ENCODE measurements at regions not wholly inside any gene's neighbourhood (a gene's known extent, or its start where the extent isn't known, plus 50 kb on each side); places are given as distances from the start of the nearest gene placed in this dataset.

DNA sequence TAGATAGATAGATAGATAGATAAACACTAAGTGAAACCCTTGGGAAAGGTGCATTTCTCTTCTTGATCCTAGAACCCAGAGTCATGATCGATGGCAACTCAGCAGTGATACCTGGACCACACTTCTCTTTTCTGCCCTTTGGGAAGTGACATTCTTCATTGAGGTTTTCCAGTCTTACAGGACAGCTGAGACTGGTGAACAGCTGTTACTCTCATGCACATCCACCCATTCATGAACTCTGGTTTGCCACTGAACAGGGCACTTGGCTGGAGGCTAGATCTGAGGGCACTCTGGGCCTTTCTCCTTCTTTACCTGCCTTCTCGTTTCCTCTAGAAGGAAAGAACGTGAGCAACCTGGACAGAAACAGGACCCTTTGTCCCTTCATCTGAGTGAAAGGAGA is 164.5 kb downstream of the DRD1 start:
- intact Hi-C loops (cut with DNase I) = no loop called here
- no peak overlapping the region for H3K27ac ChIP-seq
- H3K4me3 ChIP-seq = no peak overlapping the region
- WGBS (ENCODE audit: insufficient coverage, low coverage, low lambda C conversion rate, missing lambda C conversion rate) = 39% methylated on average over 3 of the region's 3 CpGs
- ATAC-seq (no peak), DNase-seq (no peak)
- H3K4me1 ChIP-seq = no peaks in the 10 kb centered on the region
- TF ChIP-seq POLR2A (IDR thresholded peaks at IDR 0.05) = no peak
- TF ChIP-seq, protein P1, sequence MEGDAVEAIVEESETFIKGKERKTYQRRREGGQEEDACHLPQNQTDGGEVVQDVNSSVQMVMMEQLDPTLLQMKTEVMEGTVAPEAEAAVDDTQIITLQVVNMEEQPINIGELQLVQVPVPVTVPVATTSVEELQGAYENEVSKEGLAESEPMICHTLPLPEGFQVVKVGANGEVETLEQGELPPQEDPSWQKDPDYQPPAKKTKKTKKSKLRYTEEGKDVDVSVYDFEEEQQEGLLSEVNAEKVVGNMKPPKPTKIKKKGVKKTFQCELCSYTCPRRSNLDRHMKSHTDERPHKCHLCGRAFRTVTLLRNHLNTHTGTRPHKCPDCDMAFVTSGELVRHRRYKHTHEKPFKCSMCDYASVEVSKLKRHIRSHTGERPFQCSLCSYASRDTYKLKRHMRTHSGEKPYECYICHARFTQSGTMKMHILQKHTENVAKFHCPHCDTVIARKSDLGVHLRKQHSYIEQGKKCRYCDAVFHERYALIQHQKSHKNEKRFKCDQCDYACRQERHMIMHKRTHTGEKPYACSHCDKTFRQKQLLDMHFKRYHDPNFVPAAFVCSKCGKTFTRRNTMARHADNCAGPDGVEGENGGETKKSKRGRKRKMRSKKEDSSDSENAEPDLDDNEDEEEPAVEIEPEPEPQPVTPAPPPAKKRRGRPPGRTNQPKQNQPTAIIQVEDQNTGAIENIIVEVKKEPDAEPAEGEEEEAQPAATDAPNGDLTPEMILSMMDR (IDR thresholded peaks at IDR 0.05) = no peak
- H3K9me3 ChIP-seq = no peaks in the 10 kb centered on the region
- H3K27me3 ChIP-seq = no peaks in the 10 kb centered on the region
- no peaks in the 10 kb centered on the region for H3K36me3 ChIP-seq

DNA sequence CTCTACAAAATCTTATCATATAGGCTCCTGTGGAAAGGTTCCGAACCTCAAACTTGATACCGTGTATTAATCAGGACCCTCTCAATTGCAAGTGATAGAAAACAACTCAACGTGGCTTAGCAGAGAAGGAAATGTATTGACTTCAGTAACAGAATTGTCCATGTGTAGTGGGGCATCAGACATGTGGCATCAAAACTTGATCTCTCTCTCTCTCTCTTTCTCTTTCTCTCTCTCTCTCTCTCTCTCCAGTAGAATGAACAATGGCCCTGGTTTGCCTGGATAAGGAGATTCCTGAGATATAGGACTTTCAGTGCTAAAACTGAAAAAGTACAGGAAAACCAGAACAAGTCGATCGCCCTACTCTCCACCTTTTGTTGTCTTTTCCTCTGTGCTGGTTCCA is 168.2 kb downstream of the DRD1 start:
- H3K9me3 ChIP-seq = no peaks in the 10 kb centered on the region
- H3K4me1 ChIP-seq = no peaks in the 10 kb centered on the region
- H3K27ac ChIP-seq = no peak overlapping the region
- ATAC-seq (no peak), DNase-seq (no peak)
- H3K27me3 ChIP-seq = no peaks in the 10 kb centered on the region
- H3K36me3 ChIP-seq = no peaks in the 10 kb centered on the region
- 43% methylated on average over 5 of the region's 5 CpGs for WGBS (ENCODE audit: insufficient coverage, low coverage, low lambda C conversion rate, missing lambda C conversion rate)
- intact Hi-C loops (cut with DNase I) = no loop called here
- TF ChIP-seq, protein P1 (IDR thresholded peaks at IDR 0.05) = no peak
- TF ChIP-seq POLR2A (IDR thresholded peaks at IDR 0.05) = no peak
- H3K4me3 ChIP-seq = no peak overlapping the region

DNA sequence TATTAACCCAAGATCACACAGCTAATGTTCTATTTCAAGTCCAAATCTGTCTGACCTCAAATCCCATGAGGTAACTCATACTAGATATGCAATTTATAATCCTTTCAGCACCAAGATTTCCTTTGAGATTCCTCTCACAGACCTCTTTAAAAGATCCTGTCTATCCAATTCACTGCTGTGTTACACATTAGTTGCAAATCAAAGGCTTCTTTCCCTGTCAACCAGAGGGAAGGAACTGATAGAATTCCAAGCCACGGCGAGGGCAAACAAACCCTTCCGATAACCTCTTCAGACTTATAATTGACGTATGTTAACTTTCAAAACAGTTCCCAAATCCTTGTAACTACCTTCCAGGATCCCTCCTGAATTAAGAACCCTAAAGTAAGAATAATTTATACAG is 168.9 kb downstream of the DRD1 start:
- intact Hi-C loops (cut with DNase I) = no loop called here
- no peak for ATAC-seq
- H3K4me3 ChIP-seq = no peak overlapping the region
- 18% methylated on average over 4 of the region's 4 CpGs for WGBS (ENCODE audit: insufficient coverage, low coverage, low lambda C conversion rate, missing lambda C conversion rate)
- no peak for TF ChIP-seq POLR2A (IDR thresholded peaks at IDR 0.05)
- TF ChIP-seq, protein P1 (IDR thresholded peaks at IDR 0.05) = no peak
- no peaks in the 10 kb centered on the region for H3K36me3 ChIP-seq
- no peaks in the 10 kb centered on the region for H3K4me1 ChIP-seq
- H3K27me3 ChIP-seq = no peaks in the 10 kb centered on the region
- DNase-seq = no peak
- H3K27ac ChIP-seq = no peak overlapping the region
- no peaks in the 10 kb centered on the region for H3K9me3 ChIP-seq

DNA sequence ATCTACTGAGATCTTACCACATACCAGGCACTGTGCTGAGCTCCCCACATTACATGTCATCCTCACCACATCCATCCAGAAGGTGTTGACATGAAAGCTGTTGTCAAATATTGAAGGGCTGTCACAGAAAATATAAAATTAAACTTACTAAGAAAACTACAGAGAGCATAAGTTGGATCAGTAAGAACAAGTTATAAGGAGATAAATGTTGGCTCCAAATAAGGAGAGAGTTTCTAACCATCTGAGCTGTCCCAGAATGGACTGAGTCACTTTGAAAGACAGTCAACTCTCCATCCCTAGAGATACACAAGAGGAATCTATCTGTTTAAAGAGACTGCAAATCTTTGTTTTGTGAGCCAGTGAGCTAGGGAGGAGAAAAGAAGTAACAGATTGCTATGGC is 169.8 kb downstream of the DRD1 start:
- DNase-seq (no peak), ATAC-seq (no peak)
- intact Hi-C loops (cut with DNase I) = no loop called here
- TF ChIP-seq, protein P1 (IDR thresholded peaks at IDR 0.05) = no peak
- TF ChIP-seq POLR2A (IDR thresholded peaks at IDR 0.05) = no peak
- Histone ChIP-seq H3K4me3 (no peak overlapping the region), H3K27me3 (no peaks in the 10 kb centered on the region), H3K27ac (no peak overlapping the region), H3K36me3 (no peaks in the 10 kb centered on the region), H3K4me1 (no peaks in the 10 kb centered on the region), H3K9me3 (no peaks in the 10 kb centered on the region)

DNA sequence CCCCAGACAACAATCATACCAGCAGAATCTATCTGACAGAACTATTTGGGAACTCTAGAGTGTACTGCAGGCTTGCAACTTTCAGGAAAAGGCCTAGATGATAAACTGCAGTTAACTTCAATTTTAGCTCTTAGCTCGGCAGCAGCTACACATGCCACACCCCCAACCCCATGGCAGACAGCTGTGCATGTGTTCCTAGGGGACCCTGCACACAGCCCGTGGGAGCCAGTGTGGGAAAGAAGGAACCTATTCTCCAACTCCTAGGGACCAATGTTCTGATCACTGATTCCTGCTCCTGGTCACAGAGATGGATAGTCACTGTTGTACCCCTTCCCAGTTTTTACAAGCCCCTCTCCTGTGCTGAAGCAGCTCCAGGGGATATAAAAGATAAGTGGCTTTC is 179.6 kb downstream of the DRD1 start:
- no peaks in the 10 kb centered on the region for H3K36me3 ChIP-seq
- ATAC-seq = no peak
- H3K9me3 ChIP-seq = no peaks in the 10 kb centered on the region
- no peak for TF ChIP-seq POLR2A (IDR thresholded peaks at IDR 0.05)
- TF ChIP-seq, protein P1 (IDR thresholded peaks at IDR 0.05) = no peak
- no peak overlapping the region for H3K4me3 ChIP-seq
- H3K27ac ChIP-seq = no peak overlapping the region
- no peak for DNase-seq
- WGBS (ENCODE audit: insufficient coverage, low coverage, low lambda C conversion rate, missing lambda C conversion rate) = 11% methylated on average over 1 of the region's 2 CpGs
- no peaks in the 10 kb centered on the region for H3K4me1 ChIP-seq
- intact Hi-C loops (cut with DNase I) = no loop called here
- no peaks in the 10 kb centered on the region for H3K27me3 ChIP-seq

Data from right lobe of liver (tissue), 6 donors.